NOMO-1 treated with dmso at 0.1 percent for 144 hours (cell line): ENCODE measurements at regions not wholly inside any gene's neighbourhood (a gene's known extent, or its start where the extent isn't known, plus 50 kb on each side); places are given as distances from the start of the nearest gene placed in this dataset.

Experiments used
- DNase-seq: peaks from one replicate; lab custom pipeline; 2025; ENCODE audit not compliant: unreplicated experiment; lab: John Stamatoyannopoulos, UW

- DNase-seq, result no peak
Measured at GRCh38 chr3:43932921-43933320, 242.2 kb downstream of the ABHD5 start.

- DNase-seq, result no peak
Measured at GRCh38 chr3:43948013-43948412, 257.3 kb downstream of the ABHD5 start.

GRCh38 chr3:43949594-43949993, 258.9 kb downstream of the ABHD5 start:
- DNase-seq, result no peak

- DNase-seq, result no peak
Measured at GRCh38 chr3:43950775-43951174, 260.0 kb downstream of the ABHD5 start.

- DNase-seq, result no peak
Measured at GRCh38 chr3:43951813-43952212, 261.1 kb downstream of the ABHD5 start.

GRCh38 chr3:43953380-43953779, 262.6 kb downstream of the ABHD5 start:
- no peak for DNase-seq

- DNase-seq, result peak; percentile 76
Measured at GRCh38 chr3:43953814-43954692, 263.3 kb downstream of the ABHD5 start.

- no peak for DNase-seq
Measured at GRCh38 chr3:43956945-43957344, 266.2 kb downstream of the ABHD5 start.

- DNase-seq, result no peak
Measured at GRCh38 chr3:43957553-43957952, 266.8 kb downstream of the ABHD5 start.

GRCh38 chr3:43958005-43958770, 267.4 kb downstream of the ABHD5 start:
- no peak for DNase-seq

- DNase-seq, result no peak
Measured at GRCh38 chr3:43958973-43959372, 268.2 kb downstream of the ABHD5 start.

GRCh38 chr3:43959498-43960447, 269.0 kb downstream of the ABHD5 start:
- DNase-seq, result no peak

- DNase-seq, result peak; percentile 30
Measured at GRCh38 chr3:43960448-43960840, 269.7 kb downstream of the ABHD5 start.

GRCh38 chr3:43962043-43962442, 271.3 kb downstream of the ABHD5 start:
- no peak for DNase-seq

GRCh38 chr3:43963208-43963607, 272.5 kb downstream of the ABHD5 start:
- no peak for DNase-seq

- DNase-seq, result no peak
Measured at GRCh38 chr3:43964640-43965039, 273.9 kb downstream of the ABHD5 start.

GRCh38 chr3:43965656-43966055, 274.9 kb downstream of the ABHD5 start:
- no peak for DNase-seq

- no peak for DNase-seq
Measured at GRCh38 chr3:43966126-43966525, 275.4 kb downstream of the ABHD5 start.

- DNase-seq, result no peak
Measured at GRCh38 chr3:43966530-43966929, 275.2 kb upstream of the TOPAZ1 start.

- DNase-seq, result no peak
Measured at GRCh38 chr3:43968465-43968864, 273.2 kb upstream of the TOPAZ1 start.

- no peak for DNase-seq
Measured at GRCh38 chr3:43969944-43970343, 271.7 kb upstream of the TOPAZ1 start.
